ENCODE measurements at regions not wholly inside any gene's neighbourhood (a gene's known extent, or its start where the extent isn't known, plus 50 kb on each side); places are given as distances from the start of the nearest gene placed in this dataset.

- H3K9me3 ChIP-seq (ENCODE audit: control insufficient read depth in 2 of 2, insufficient read depth in 1 of 2, low read length in 1 of 2), result no peaks in the 10 kb centered on the region
- DNase-seq (ENCODE audit: low read depth in 6 of 9, low spot score in 9 of 9), result no peak
- whole genome bisulfite sequencing, result 94% methylated on average over 1 of the region's 1 CpG
- no peak overlapping the region for H3K27ac ChIP-seq (ENCODE audit: low read depth in 1 of 2, low read length in 1 of 2)
- H3K4me3 ChIP-seq (ENCODE audit: low read length in 2 of 2), result no peak overlapping the region
- H3K4me1 ChIP-seq (ENCODE audit: control insufficient read depth in 2 of 2, insufficient read depth in 2 of 2, low read length in 2 of 2), result no peaks in the 10 kb centered on the region
- H3K36me3 ChIP-seq (ENCODE audit: control insufficient read depth in 2 of 2, insufficient read depth in 2 of 2, low read length in 1 of 2), result no peaks in the 10 kb centered on the region
- H3K27me3 ChIP-seq (ENCODE audit: control insufficient read depth in 2 of 2, insufficient read depth in 1 of 2, low read length in 1 of 2), result no peaks in the 10 kb centered on the region
Measured at GRCh38 chr13:84479656-84480055, 597.4 kb upstream of the SLITRK1 start.

GRCh38 chr13:84470528-84470927 lies 588.3 kb upstream of the SLITRK1 start:
- no peak overlapping the region for H3K27ac ChIP-seq (ENCODE audit: low read depth in 1 of 2, low read length in 1 of 2)
- no peaks in the 10 kb centered on the region for H3K27me3 ChIP-seq (ENCODE audit: control insufficient read depth in 2 of 2, insufficient read depth in 1 of 2, low read length in 1 of 2)
- H3K9me3 ChIP-seq (ENCODE audit: control insufficient read depth in 2 of 2, insufficient read depth in 1 of 2, low read length in 1 of 2), result no peaks in the 10 kb centered on the region
- H3K36me3 ChIP-seq (ENCODE audit: control insufficient read depth in 2 of 2, insufficient read depth in 2 of 2, low read length in 1 of 2), result no peaks in the 10 kb centered on the region
- H3K4me1 ChIP-seq (ENCODE audit: control insufficient read depth in 2 of 2, insufficient read depth in 2 of 2, low read length in 2 of 2), result no peaks in the 10 kb centered on the region
- no peak overlapping the region for H3K4me3 ChIP-seq (ENCODE audit: low read length in 2 of 2)
- DNase-seq (ENCODE audit: low read depth in 6 of 9, low spot score in 9 of 9), result no peak

GRCh38 chr13:84466461-84466860 lies 584.2 kb upstream of the SLITRK1 start:
- no peaks in the 10 kb centered on the region for H3K27me3 ChIP-seq (ENCODE audit: control insufficient read depth in 2 of 2, insufficient read depth in 1 of 2, low read length in 1 of 2)
- H3K27ac ChIP-seq (ENCODE audit: low read depth in 1 of 2, low read length in 1 of 2), result no peak overlapping the region
- H3K4me1 ChIP-seq (ENCODE audit: control insufficient read depth in 2 of 2, insufficient read depth in 2 of 2, low read length in 2 of 2), result no peaks in the 10 kb centered on the region
- H3K9me3 ChIP-seq (ENCODE audit: control insufficient read depth in 2 of 2, insufficient read depth in 1 of 2, low read length in 1 of 2), result no peaks in the 10 kb centered on the region
- no peak overlapping the region for H3K4me3 ChIP-seq (ENCODE audit: low read length in 2 of 2)
- no peak for DNase-seq (ENCODE audit: low read depth in 6 of 9, low spot score in 9 of 9)
- no peaks in the 10 kb centered on the region for H3K36me3 ChIP-seq (ENCODE audit: control insufficient read depth in 2 of 2, insufficient read depth in 2 of 2, low read length in 1 of 2)

GRCh38 chr13:84460989-84461388 lies 578.7 kb upstream of the SLITRK1 start:
- no peak for DNase-seq (ENCODE audit: low read depth in 6 of 9, low spot score in 9 of 9)
- Histone ChIP-seq H3K4me1 (ENCODE audit: control insufficient read depth in 2 of 2, insufficient read depth in 2 of 2, low read length in 2 of 2) (no peaks in the 10 kb centered on the region), H3K9me3 (ENCODE audit: control insufficient read depth in 2 of 2, insufficient read depth in 1 of 2, low read length in 1 of 2) (no peaks in the 10 kb centered on the region), H3K36me3 (ENCODE audit: control insufficient read depth in 2 of 2, insufficient read depth in 2 of 2, low read length in 1 of 2) (no peaks in the 10 kb centered on the region), H3K4me3 (ENCODE audit: low read length in 2 of 2) (no peak overlapping the region), H3K27me3 (ENCODE audit: control insufficient read depth in 2 of 2, insufficient read depth in 1 of 2, low read length in 1 of 2) (no peaks in the 10 kb centered on the region), H3K27ac (ENCODE audit: low read depth in 1 of 2, low read length in 1 of 2) (no peak overlapping the region)

GRCh38 chr13:84455143-84455905 lies 573.0 kb upstream of the SLITRK1 start:
- Histone ChIP-seq H3K4me1 (ENCODE audit: control insufficient read depth in 2 of 2, insufficient read depth in 2 of 2, low read length in 2 of 2) (no peaks in the 10 kb centered on the region), H3K4me3 (ENCODE audit: low read length in 2 of 2) (no peak overlapping the region), H3K27ac (ENCODE audit: low read depth in 1 of 2, low read length in 1 of 2) (no peak overlapping the region), H3K9me3 (ENCODE audit: control insufficient read depth in 2 of 2, insufficient read depth in 1 of 2, low read length in 1 of 2) (no peaks in the 10 kb centered on the region), H3K27me3 (ENCODE audit: control insufficient read depth in 2 of 2, insufficient read depth in 1 of 2, low read length in 1 of 2) (no peaks in the 10 kb centered on the region), H3K36me3 (ENCODE audit: control insufficient read depth in 2 of 2, insufficient read depth in 2 of 2, low read length in 1 of 2) (no peaks in the 10 kb centered on the region)
- DNase-seq (ENCODE audit: low read depth in 6 of 9, low spot score in 9 of 9), result no peak
- WGBS, result 95% methylated on average over 7 of the region's 7 CpGs

- H3K27ac ChIP-seq (ENCODE audit: low read depth in 1 of 2, low read length in 1 of 2), result no peak overlapping the region
- H3K4me3 ChIP-seq (ENCODE audit: low read length in 2 of 2), result no peak overlapping the region
- H3K27me3 ChIP-seq (ENCODE audit: control insufficient read depth in 2 of 2, insufficient read depth in 1 of 2, low read length in 1 of 2), result no peaks in the 10 kb centered on the region
- H3K4me1 ChIP-seq (ENCODE audit: control insufficient read depth in 2 of 2, insufficient read depth in 2 of 2, low read length in 2 of 2), result no peaks in the 10 kb centered on the region
- 98% methylated on average over 4 of the region's 4 CpGs for WGBS
- DNase-seq (ENCODE audit: low read depth in 6 of 9, low spot score in 9 of 9), result no peak
- H3K9me3 ChIP-seq (ENCODE audit: control insufficient read depth in 2 of 2, insufficient read depth in 1 of 2, low read length in 1 of 2), result no peaks in the 10 kb centered on the region
- H3K36me3 ChIP-seq (ENCODE audit: control insufficient read depth in 2 of 2, insufficient read depth in 2 of 2, low read length in 1 of 2), result no peaks in the 10 kb centered on the region
Measured at GRCh38 chr13:84447640-84447978, 565.3 kb upstream of the SLITRK1 start.

GRCh38 chr13:84446972-84447639 lies 564.8 kb upstream of the SLITRK1 start:
- no peaks in the 10 kb centered on the region for H3K4me1 ChIP-seq (ENCODE audit: control insufficient read depth in 2 of 2, insufficient read depth in 2 of 2, low read length in 2 of 2)
- H3K4me3 ChIP-seq (ENCODE audit: low read length in 2 of 2), result no peak overlapping the region
- no peak for DNase-seq (ENCODE audit: low read depth in 6 of 9, low spot score in 9 of 9)
- no peaks in the 10 kb centered on the region for H3K36me3 ChIP-seq (ENCODE audit: control insufficient read depth in 2 of 2, insufficient read depth in 2 of 2, low read length in 1 of 2)
- no peaks in the 10 kb centered on the region for H3K9me3 ChIP-seq (ENCODE audit: control insufficient read depth in 2 of 2, insufficient read depth in 1 of 2, low read length in 1 of 2)
- H3K27ac ChIP-seq (ENCODE audit: low read depth in 1 of 2, low read length in 1 of 2), result no peak overlapping the region
- 97% methylated on average over 9 of the region's 9 CpGs for WGBS
- H3K27me3 ChIP-seq (ENCODE audit: control insufficient read depth in 2 of 2, insufficient read depth in 1 of 2, low read length in 1 of 2), result no peaks in the 10 kb centered on the region

- DNase-seq (ENCODE audit: low read depth in 6 of 9, low spot score in 9 of 9), result no peak
- H3K27ac ChIP-seq (ENCODE audit: low read depth in 1 of 2, low read length in 1 of 2), result no peak overlapping the region
- H3K4me3 ChIP-seq (ENCODE audit: low read length in 2 of 2), result no peak overlapping the region
- H3K36me3 ChIP-seq (ENCODE audit: control insufficient read depth in 2 of 2, insufficient read depth in 2 of 2, low read length in 1 of 2), result no peaks in the 10 kb centered on the region
- H3K9me3 ChIP-seq (ENCODE audit: control insufficient read depth in 2 of 2, insufficient read depth in 1 of 2, low read length in 1 of 2), result no peaks in the 10 kb centered on the region
- WGBS, result 93% methylated on average over 5 of the region's 5 CpGs
- H3K4me1 ChIP-seq (ENCODE audit: control insufficient read depth in 2 of 2, insufficient read depth in 2 of 2, low read length in 2 of 2), result no peaks in the 10 kb centered on the region
- H3K27me3 ChIP-seq (ENCODE audit: control insufficient read depth in 2 of 2, insufficient read depth in 1 of 2, low read length in 1 of 2), result no peaks in the 10 kb centered on the region
Measured at GRCh38 chr13:84445776-84446175, 563.5 kb upstream of the SLITRK1 start.

GRCh38 chr13:84443463-84443862 lies 561.2 kb upstream of the SLITRK1 start:
- no peak for DNase-seq (ENCODE audit: low read depth in 6 of 9, low spot score in 9 of 9)
- H3K27ac ChIP-seq (ENCODE audit: low read depth in 1 of 2, low read length in 1 of 2), result no peak overlapping the region

More at GRCh38 chr13:84443463-84443862, 561.2 kb upstream of the SLITRK1 start:
- Histone ChIP-seq H3K4me3 (ENCODE audit: low read length in 2 of 2) (no peak overlapping the region), H3K9me3 (ENCODE audit: control insufficient read depth in 2 of 2, insufficient read depth in 1 of 2, low read length in 1 of 2) (no peaks in the 10 kb centered on the region), H3K27me3 (ENCODE audit: control insufficient read depth in 2 of 2, insufficient read depth in 1 of 2, low read length in 1 of 2) (no peaks in the 10 kb centered on the region), H3K4me1 (ENCODE audit: control insufficient read depth in 2 of 2, insufficient read depth in 2 of 2, low read length in 2 of 2) (no peaks in the 10 kb centered on the region), H3K36me3 (ENCODE audit: control insufficient read depth in 2 of 2, insufficient read depth in 2 of 2, low read length in 1 of 2) (no peaks in the 10 kb centered on the region)
